PC-9 (cell line): ENCODE measurements at regions not wholly inside any gene's neighbourhood (a gene's known extent, or its start where the extent isn't known, plus 50 kb on each side); places are given as distances from the start of the nearest gene placed in this dataset.

Source experiments
- EZH2 ChIP-seq: fragments of 200-600 bp; sonication (generic); IDR thresholded peaks from 2 replicates; pipeline ENCODE4 v1.8.0; 2017; ENCODE audit warnings: antibody characterized with exemption, low read depth
- TF ChIP-seq, protein P1 (sequence below): fragments of 200-600 bp; sonication (generic); conservative IDR thresholded peaks from 2 replicates; pipeline ENCODE4 v1.6.1; 2017; ENCODE audit warnings: mixed run types, antibody characterized with exemption, mild to moderate bottlenecking, moderate library complexity

DNA sequence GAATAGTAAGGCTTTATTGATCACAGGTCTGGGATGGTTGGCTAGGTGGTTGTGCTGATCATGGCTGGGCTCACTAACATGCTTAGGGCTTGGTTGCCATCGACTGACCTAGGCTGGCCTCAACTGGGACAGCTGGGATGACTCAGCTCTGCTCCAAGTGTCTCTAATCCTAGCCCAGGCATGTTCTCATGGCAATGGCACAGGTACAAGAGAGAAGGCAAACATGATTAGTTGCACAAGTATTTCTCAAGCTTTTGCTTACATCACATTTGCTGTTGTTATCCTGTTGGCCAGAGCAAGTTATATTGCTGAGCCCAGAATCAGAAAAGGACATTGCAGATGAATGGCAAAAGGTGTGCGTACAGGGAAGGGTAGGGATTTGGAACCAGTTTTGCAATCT, 68.5 kb upstream of the SLC35C1 start:
- TF ChIP-seq, protein P1, sequence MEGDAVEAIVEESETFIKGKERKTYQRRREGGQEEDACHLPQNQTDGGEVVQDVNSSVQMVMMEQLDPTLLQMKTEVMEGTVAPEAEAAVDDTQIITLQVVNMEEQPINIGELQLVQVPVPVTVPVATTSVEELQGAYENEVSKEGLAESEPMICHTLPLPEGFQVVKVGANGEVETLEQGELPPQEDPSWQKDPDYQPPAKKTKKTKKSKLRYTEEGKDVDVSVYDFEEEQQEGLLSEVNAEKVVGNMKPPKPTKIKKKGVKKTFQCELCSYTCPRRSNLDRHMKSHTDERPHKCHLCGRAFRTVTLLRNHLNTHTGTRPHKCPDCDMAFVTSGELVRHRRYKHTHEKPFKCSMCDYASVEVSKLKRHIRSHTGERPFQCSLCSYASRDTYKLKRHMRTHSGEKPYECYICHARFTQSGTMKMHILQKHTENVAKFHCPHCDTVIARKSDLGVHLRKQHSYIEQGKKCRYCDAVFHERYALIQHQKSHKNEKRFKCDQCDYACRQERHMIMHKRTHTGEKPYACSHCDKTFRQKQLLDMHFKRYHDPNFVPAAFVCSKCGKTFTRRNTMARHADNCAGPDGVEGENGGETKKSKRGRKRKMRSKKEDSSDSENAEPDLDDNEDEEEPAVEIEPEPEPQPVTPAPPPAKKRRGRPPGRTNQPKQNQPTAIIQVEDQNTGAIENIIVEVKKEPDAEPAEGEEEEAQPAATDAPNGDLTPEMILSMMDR: no peak
- no peak for TF ChIP-seq EZH2
